ENCODE measurements at regions not wholly inside any gene's neighbourhood (a gene's known extent, or its start where the extent isn't known, plus 50 kb on each side); places are given as distances from the start of the nearest gene placed in this dataset.

- no peak for DNase-seq (ENCODE audit: low read depth in 2 of 2)
Observed at GRCh38 chr12:123077298-123078119, 73.4 kb downstream of the PITPNM2 start.

- DNase-seq (ENCODE audit: low read depth in 2 of 2) = peak; percentile 28 to 31
Observed at GRCh38 chr12:123076604-123077297, 74.1 kb downstream of the PITPNM2 start.

- DNase-seq (ENCODE audit: low read depth in 2 of 2) = peak; percentile 61
Observed at GRCh38 chr12:123075646-123076171, 75.2 kb downstream of the PITPNM2 start.

GRCh38 chr12:123075087-123075645 lies 75.7 kb downstream of the PITPNM2 start:
- DNase-seq (ENCODE audit: low read depth in 2 of 2) = no peak

- DNase-seq (ENCODE audit: low read depth in 2 of 2) = no peak
Observed at GRCh38 chr12:123073962-123074801, 76.7 kb downstream of the PITPNM2 start.

DNA sequence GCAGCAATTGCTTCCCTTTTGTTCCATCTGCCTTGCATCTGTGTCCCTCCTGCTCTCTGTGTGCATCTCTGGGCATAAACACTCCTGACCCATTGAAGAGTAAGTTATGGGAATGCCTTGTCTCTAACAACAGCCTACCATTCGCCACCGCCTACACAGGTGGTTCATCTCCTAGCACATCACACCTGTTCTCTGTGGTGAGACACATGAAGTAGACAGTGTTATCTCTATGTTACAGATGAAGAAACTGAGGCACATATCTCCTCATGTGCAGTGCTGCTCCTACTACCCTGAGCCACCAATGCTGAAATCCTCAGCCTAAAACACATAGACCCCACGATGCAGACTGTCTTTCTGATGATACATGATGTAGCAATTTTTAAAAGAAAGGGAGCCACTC lies 77.6 kb downstream of the PITPNM2 start:
- DNase-seq (ENCODE audit: low read depth in 2 of 2) = no peak

DNA sequence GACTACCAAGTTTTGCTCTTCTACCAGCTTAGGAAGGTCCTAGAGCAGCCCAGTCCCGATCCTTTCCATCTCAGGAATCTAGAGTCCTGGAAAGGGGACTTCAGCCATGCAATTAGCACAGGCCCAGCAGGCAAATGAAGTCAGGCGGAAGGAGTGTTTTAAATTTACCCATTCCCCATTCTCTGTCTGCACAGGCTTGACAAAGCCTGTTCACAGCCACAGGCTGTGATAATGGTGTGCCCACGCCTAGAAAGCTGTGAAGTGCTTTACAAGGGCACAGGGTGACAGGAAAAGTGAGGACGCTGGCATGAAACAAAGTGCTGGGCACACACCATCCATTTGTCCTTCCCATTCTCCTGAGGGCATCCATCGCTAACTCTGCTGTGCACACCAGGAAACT lies 79.0 kb downstream of the PITPNM2 start:
- no peak for DNase-seq (ENCODE audit: low read depth in 2 of 2)

- DNase-seq (ENCODE audit: low read depth in 2 of 2) = no peak
Observed at GRCh38 chr12:123071099-123071800, 79.6 kb downstream of the PITPNM2 start.

DNA sequence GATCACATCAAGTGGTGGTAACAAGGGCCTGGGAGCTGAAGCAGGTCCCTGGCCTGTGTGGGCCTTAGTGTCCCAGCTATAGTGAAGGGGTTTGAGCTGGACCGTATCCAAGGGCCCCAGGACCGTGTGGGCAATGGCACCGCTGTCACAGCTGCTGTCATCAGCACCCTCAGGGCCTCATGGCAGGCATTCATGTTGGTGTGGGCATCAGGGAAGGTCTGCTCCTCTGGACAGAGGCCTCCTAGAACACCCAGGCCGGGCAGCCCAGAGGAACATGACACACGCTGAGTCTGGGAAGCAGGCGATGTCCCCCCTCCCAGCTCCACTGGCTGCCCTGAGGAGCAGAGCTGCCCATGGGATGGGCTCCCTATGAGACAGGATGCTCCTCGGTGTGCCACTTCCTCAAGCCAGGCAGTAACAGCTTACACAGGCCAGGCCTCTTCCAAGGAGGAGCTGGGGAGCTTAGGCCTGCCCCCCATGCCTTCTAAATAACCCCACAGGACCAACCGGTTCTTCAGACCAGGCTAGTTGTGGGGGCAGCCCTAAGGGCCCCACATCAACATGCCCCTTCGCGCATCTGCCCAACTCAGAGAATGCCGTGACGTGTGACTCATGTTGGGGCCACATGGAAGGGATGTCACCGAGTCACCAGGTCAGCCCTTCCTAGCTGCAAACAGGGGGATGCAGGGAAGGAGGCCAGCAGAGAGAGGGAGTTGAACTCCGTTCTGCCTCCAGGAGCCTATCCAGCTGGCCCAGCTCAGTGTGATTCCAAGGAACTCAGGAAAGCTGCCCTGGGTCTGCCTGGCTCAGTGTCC lies 80.4 kb downstream of the PITPNM2 start:
- no peak for DNase-seq (ENCODE audit: low read depth in 2 of 2)

- no peak for DNase-seq (ENCODE audit: low read depth in 2 of 2)
Observed at GRCh38 chr12:123069436-123070266, 81.2 kb downstream of the PITPNM2 start.

DNA sequence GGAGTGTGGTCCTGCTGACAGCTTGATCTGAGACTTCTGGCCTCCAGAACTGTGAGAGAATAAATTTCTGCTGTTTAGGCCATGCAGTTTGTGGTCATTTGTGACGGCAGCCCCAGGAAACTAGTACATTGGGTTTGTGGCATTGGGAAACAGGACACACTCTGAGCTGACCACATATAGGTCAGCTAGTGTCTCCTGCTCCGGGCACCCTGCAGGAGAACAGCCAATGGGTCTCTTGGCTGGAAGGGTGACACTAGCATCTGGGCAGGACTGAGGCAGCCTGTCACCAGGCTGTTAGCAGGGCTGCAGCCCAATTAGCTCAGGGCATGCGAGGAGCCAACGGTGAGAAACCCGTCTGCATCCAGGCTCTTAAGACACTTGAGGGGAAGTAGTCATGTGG lies 83.2 kb downstream of the PITPNM2 start:
- no peak for DNase-seq (ENCODE audit: low read depth in 2 of 2)

DNA sequence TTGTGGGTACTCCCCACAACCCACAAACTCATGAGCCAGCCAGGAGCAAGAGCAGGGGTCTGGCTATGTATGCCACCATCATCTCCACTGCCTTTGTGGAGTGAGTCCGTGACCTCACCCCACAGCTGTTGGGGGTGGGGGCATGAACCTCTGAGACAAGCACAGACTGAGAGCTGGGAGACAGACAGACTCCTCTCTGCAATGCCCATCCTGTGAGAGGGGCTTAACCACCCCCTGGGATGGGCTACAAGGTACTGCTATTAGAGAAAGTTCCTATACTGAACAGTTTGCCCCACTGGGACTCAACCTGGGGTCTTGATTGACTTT lies 84.5 kb downstream of the PITPNM2 start:
- no peak for DNase-seq (ENCODE audit: low read depth in 2 of 2)

GRCh38 chr12:123065676-123066383 lies 85.1 kb downstream of the PITPNM2 start:
- DNase-seq (ENCODE audit: low read depth in 2 of 2) = no peak

- no peak for DNase-seq (ENCODE audit: low read depth in 2 of 2)
Observed at GRCh38 chr12:123064885-123065619, 84.6 kb downstream of the ARL6IP4 start.

DNA sequence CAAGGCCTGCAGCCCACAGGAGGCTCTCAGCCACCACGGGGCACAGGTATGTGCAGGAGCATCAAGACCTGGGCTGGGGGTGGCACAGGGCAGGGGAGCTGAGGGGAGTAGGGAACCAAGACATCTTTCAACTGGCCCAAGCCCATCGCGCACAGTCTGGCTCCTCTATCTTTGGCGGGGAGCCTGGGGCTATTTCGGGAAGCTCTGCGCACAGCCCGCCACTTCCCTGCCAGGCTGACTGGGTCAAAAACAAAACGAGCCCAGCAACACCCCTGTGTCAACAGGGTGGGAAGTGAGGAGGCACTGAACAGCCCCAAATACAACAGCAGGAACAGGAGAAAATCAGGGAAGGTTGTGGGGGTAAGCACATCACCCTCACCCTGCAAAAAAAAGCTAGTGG lies 83.9 kb downstream of the ARL6IP4 start:
- DNase-seq (ENCODE audit: low read depth in 2 of 2) = no peak

DNA sequence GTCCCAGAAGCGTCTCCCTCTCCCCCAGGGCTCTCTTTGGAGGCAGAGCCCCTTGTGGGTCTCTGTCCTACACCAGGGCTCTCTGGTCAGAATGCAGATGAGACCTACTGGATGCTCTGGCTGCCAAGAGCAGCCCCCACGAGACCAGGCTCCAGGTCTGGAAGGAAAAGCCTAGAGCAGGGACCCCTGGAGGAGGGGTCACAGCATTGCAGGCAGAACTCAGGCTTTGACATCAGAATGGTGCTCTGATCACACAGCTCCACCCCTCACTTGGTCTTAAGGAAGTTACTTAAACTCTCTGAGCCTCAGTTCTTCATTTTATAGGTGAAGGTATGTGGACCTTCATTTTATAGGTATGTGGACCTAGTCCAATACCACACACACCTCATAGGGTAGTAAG lies 83.1 kb downstream of the ARL6IP4 start:
- no peak for DNase-seq (ENCODE audit: low read depth in 2 of 2)

DNA sequence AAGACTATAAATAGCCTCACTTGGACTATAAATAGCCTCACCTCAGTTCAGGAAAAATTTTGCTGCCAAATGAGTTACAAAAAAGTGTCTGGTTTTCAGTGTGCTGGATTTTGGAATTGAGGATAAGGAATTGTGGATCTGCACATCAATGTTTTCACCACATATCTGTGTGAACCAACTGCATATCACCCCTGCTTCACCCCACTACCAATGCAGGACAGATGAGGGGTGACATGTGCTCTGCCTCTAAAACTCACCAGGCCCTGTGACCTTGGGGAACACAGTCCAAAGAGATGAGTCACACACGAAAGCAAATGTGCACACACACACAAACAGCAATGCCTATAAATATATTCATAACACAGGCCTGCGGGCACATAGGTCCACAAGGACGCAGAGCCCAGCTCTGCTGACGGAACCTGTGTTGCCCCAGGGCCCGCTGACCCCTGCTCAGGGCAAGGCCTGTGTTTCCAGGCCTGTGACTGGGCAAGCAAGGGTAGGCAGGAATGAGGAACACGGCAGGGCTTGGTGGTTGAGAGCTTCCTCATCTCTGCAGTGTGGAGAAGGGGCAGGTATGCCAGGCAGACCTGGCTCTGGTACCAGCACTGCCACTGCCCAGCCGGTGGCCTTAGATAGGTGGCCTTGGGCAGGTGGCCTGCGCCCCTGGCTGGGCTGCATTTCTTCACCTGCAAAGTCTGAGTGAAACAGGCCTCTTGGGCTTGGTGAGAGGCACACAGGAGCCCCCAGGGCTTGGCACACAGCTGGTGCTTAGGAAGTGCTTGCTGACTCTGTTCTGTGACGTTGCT lies 82.4 kb downstream of the ARL6IP4 start:
- DNase-seq (ENCODE audit: low read depth in 2 of 2) = no peak
